SK-N-SH (cell line): ENCODE measurements at regions not wholly inside any gene's neighbourhood (a gene's known extent, or its start where the extent isn't known, plus 50 kb on each side); places are given as distances from the start of the nearest gene placed in this dataset.

Experiments used
- CTCF ChIP-seq: fragments of 200-600 bp; sonication (generic); IDR thresholded peaks from 2 replicates; pipeline ENCODE4 v1.6.1; 2017; ENCODE audit warnings: antibody characterized with exemption, mild to moderate bottlenecking, moderate library complexity
- EP300 ChIP-seq, 2 experiments: IDR thresholded peaks; 2 replicates each; pipeline versions ENCODE4 v1.4.0 to v1.6.1; 2012; ENCODE audit warnings: borderline replicate concordance in 1 of 2, low read depth in 1 of 2, low read length in 1 of 2
- NRF1 ChIP-seq: IDR thresholded peaks from 2 replicates; pipeline ENCODE4 v1.6.1; 2012; ENCODE audit warnings: low read depth, mild to moderate bottlenecking, low read length
- POLR2AphosphoS5 ChIP-seq: IDR thresholded peaks from 2 replicates; pipeline ENCODE4 v1.6.1; 2012; ENCODE audit warnings: low read depth, low read length
- RAD21 ChIP-seq: IDR thresholded peaks from 2 replicates; pipeline ENCODE4 v1.6.1; 2012; ENCODE audit warnings: mild to moderate bottlenecking, low read length
- REST ChIP-seq: IDR thresholded peaks from 2 replicates; pipeline ENCODE4 v1.6.1; 2012; ENCODE audit warnings: mild to moderate bottlenecking, low read depth, low read length, moderate library complexity
- RFX5 ChIP-seq: IDR thresholded peaks from 2 replicates; pipeline ENCODE4 v1.6.1; 2012; ENCODE audit warnings: mild to moderate bottlenecking, improper control_type of control experiment, low read length
- SIN3A ChIP-seq: IDR thresholded peaks from 2 replicates; pipeline ENCODE4 v1.6.1; 2012; ENCODE audit warnings: low read depth, mild to moderate bottlenecking, low read length, moderate library complexity, borderline replicate concordance
- TAF1 ChIP-seq: IDR thresholded peaks from 2 replicates; pipeline ENCODE4 v1.6.1; 2012; ENCODE audit warnings: low read depth, mild to moderate bottlenecking, low read length, moderate library complexity, borderline replicate concordance
- YY1 ChIP-seq: IDR thresholded peaks from 2 replicates; pipeline ENCODE4 v1.4.0; 2012; ENCODE audit warnings: low read depth, mild to moderate bottlenecking
- TF ChIP-seq, protein P1 (sequence below): fragments of 150-350 bp; IDR thresholded peaks from 2 replicates; pipeline ENCODE4 v1.6.1; 2017; ENCODE audit warnings: antibody characterized with exemption, low read length, low read depth, borderline replicate concordance

GRCh38 chr20:57079031-57080005, 187.1 kb downstream of the BMP7 start:
- TF ChIP-seq RFX5 (no peak), CTCF (no peak), REST (no peak), TAF1 (no peak), RAD21 (no peak), YY1 (no peak), EP300 (IDR thresholded peaks at IDR 0.05; ENCODE audit: borderline replicate concordance in 1 of 2, low read depth in 1 of 2, low read length in 1 of 2) (no peak), POLR2AphosphoS5 (no peak), SIN3A (no peak), NRF1 (no peak)
- TF ChIP-seq, protein P1, sequence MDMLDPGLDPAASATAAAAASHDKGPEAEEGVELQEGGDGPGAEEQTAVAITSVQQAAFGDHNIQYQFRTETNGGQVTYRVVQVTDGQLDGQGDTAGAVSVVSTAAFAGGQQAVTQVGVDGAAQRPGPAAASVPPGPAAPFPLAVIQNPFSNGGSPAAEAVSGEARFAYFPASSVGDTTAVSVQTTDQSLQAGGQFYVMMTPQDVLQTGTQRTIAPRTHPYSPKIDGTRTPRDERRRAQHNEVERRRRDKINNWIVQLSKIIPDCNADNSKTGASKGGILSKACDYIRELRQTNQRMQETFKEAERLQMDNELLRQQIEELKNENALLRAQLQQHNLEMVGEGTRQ = no peak
